ENCODE measurements at regions not wholly inside any gene's neighbourhood (a gene's known extent, or its start where the extent isn't known, plus 50 kb on each side); places are given as distances from the start of the nearest gene placed in this dataset.
"Not testable (repeated sequence)": the region's sequence is repeated elsewhere in the genome, so short reads cannot be mapped to it uniquely, and the experiment has no call there.

GRCh38 chr7:81887098-81888090 lies 117.5 kb upstream of the HGF start:
- no peak for DNase-seq (ENCODE audit: low spot score)
- Mint-ChIP-seq H3K27ac (no peak overlapping the region), H3K27me3 (no peaks in the 10 kb centered on the region), H3K36me3 (peaks cover 12% of the 10 kb centered on the region), H3K4me3 (no peak overlapping the region), H3K4me1 (ENCODE audit: low read depth in 2 of 2) (no peaks in the 10 kb centered on the region), H3K9me3 (peaks cover 16% of the 10 kb centered on the region)
- no peak for ATAC-seq

- no peak overlapping the region for H3K4me3 Mint-ChIP-seq
- no peak for DNase-seq (ENCODE audit: low spot score)
- no peaks in the 10 kb centered on the region for H3K27me3 Mint-ChIP-seq
- H3K27ac Mint-ChIP-seq, result no peak overlapping the region
- peaks cover 12% of the 10 kb centered on the region for H3K9me3 Mint-ChIP-seq
- peaks cover 12% of the 10 kb centered on the region for H3K36me3 Mint-ChIP-seq
- no peaks in the 10 kb centered on the region for H3K4me1 Mint-ChIP-seq (ENCODE audit: low read depth in 2 of 2)
- no peak for ATAC-seq
These were observed 116.4 kb upstream of the HGF start for GRCh38 chr7:81886211-81886764.

GRCh38 chr7:81884817-81885216 lies 115.0 kb upstream of the HGF start:
- DNase-seq (ENCODE audit: low spot score), result no peak
- Mint-ChIP-seq H3K4me3 (no peak overlapping the region), H3K36me3 (peaks cover 11% of the 10 kb centered on the region), H3K27ac (no peak overlapping the region), H3K4me1 (ENCODE audit: low read depth in 2 of 2) (no peaks in the 10 kb centered on the region), H3K9me3 (peaks cover 15% of the 10 kb centered on the region), H3K27me3 (no peaks in the 10 kb centered on the region)
- no peak for ATAC-seq

GRCh38 chr7:81883801-81884393 lies 114.0 kb upstream of the HGF start:
- Mint-ChIP-seq H3K9me3 (peaks cover 15% of the 10 kb centered on the region), H3K4me1 (ENCODE audit: low read depth in 2 of 2) (no peaks in the 10 kb centered on the region), H3K27me3 (no peaks in the 10 kb centered on the region), H3K27ac (no peak overlapping the region), H3K4me3 (no peak overlapping the region), H3K36me3 (peaks cover 11% of the 10 kb centered on the region)
- DNase-seq (ENCODE audit: low spot score) (no peak), ATAC-seq (no peak)

GRCh38 chr7:81882086-81882485 lies 112.2 kb upstream of the HGF start:
- H3K4me1 Mint-ChIP-seq (ENCODE audit: low read depth in 2 of 2), result no peaks in the 10 kb centered on the region
- H3K9me3 Mint-ChIP-seq, result peaks cover 13% of the 10 kb centered on the region
- H3K27me3 Mint-ChIP-seq, result no peaks in the 10 kb centered on the region
- H3K4me3 Mint-ChIP-seq, result no peak overlapping the region
- DNase-seq (ENCODE audit: low spot score), result no peak
- peaks cover 11% of the 10 kb centered on the region for H3K36me3 Mint-ChIP-seq
- ATAC-seq, result no peak
- no peak overlapping the region for H3K27ac Mint-ChIP-seq

GRCh38 chr7:81877890-81878289 lies 108.0 kb upstream of the HGF start:
- Mint-ChIP-seq H3K4me3 (no peak overlapping the region), H3K9me3 (peaks cover 11% of the 10 kb centered on the region), H3K27me3 (no peaks in the 10 kb centered on the region), H3K27ac (no peak overlapping the region), H3K36me3 (peaks cover 6% of the 10 kb centered on the region), H3K4me1 (ENCODE audit: low read depth in 2 of 2) (no peaks in the 10 kb centered on the region)
- ATAC-seq (no peak), DNase-seq (ENCODE audit: low spot score) (no peak)

- Mint-ChIP-seq H3K27me3 (no peaks in the 10 kb centered on the region), H3K36me3 (peaks cover 13% of the 10 kb centered on the region), H3K9me3 (peaks cover 16% of the 10 kb centered on the region), H3K4me1 (ENCODE audit: low read depth in 2 of 2) (no peaks in the 10 kb centered on the region), H3K4me3 (no peak overlapping the region), H3K27ac (no peak overlapping the region)
- ATAC-seq (no peak), DNase-seq (ENCODE audit: low spot score) (no peak)
These were observed 103.7 kb upstream of the HGF start for GRCh38 chr7:81873559-81873958.

- H3K4me3 Mint-ChIP-seq, result no peak overlapping the region
- no peak for DNase-seq (ENCODE audit: low spot score)
- no peak overlapping the region for H3K27ac Mint-ChIP-seq
- no peaks in the 10 kb centered on the region for H3K4me1 Mint-ChIP-seq (ENCODE audit: low read depth in 2 of 2)
- H3K9me3 Mint-ChIP-seq, result peaks cover 18% of the 10 kb centered on the region
- no peaks in the 10 kb centered on the region for H3K27me3 Mint-ChIP-seq
- no peak for ATAC-seq
- peaks cover 13% of the 10 kb centered on the region for H3K36me3 Mint-ChIP-seq
These were observed 101.9 kb upstream of the HGF start for GRCh38 chr7:81871606-81872265.

GRCh38 chr7:81870608-81871007 lies 100.8 kb upstream of the HGF start:
- H3K27ac Mint-ChIP-seq, result no peak overlapping the region
- peaks cover 19% of the 10 kb centered on the region for H3K9me3 Mint-ChIP-seq
- no peaks in the 10 kb centered on the region for H3K27me3 Mint-ChIP-seq
- H3K4me3 Mint-ChIP-seq, result no peak overlapping the region
- ATAC-seq (no peak), DNase-seq (ENCODE audit: low spot score) (no peak)
- H3K4me1 Mint-ChIP-seq (ENCODE audit: low read depth in 2 of 2), result no peaks in the 10 kb centered on the region
- H3K36me3 Mint-ChIP-seq, result peaks cover 13% of the 10 kb centered on the region

GRCh38 chr7:81869670-81870069 lies 99.8 kb upstream of the HGF start:
- H3K27me3 Mint-ChIP-seq, result no peaks in the 10 kb centered on the region
- peaks cover 19% of the 10 kb centered on the region for H3K9me3 Mint-ChIP-seq
- H3K4me3 Mint-ChIP-seq, result no peak overlapping the region
- no peak overlapping the region for H3K27ac Mint-ChIP-seq
- no peaks in the 10 kb centered on the region for H3K4me1 Mint-ChIP-seq (ENCODE audit: low read depth in 2 of 2)
- ATAC-seq (no peak), DNase-seq (ENCODE audit: low spot score) (no peak)
- peaks cover 13% of the 10 kb centered on the region for H3K36me3 Mint-ChIP-seq

GRCh38 chr7:81865754-81866153 lies 95.9 kb upstream of the HGF start:
- DNase-seq (ENCODE audit: low spot score) (no peak), ATAC-seq (no peak)
- Mint-ChIP-seq H3K9me3 (peaks cover 15% of the 10 kb centered on the region), H3K4me3 (no peak overlapping the region), H3K4me1 (ENCODE audit: low read depth in 2 of 2) (no peaks in the 10 kb centered on the region), H3K27ac (no peak overlapping the region), H3K27me3 (no peaks in the 10 kb centered on the region), H3K36me3 (peaks cover 6% of the 10 kb centered on the region)

GRCh38 chr7:81859433-81859832 lies 89.6 kb upstream of the HGF start:
- H3K9me3 Mint-ChIP-seq, result peaks cover 8% of the 10 kb centered on the region
- DNase-seq (ENCODE audit: low spot score) (no peak), ATAC-seq (no peak)
- H3K36me3 Mint-ChIP-seq, result peaks cover 5% of the 10 kb centered on the region
- no peaks in the 10 kb centered on the region for H3K27me3 Mint-ChIP-seq
- no peaks in the 10 kb centered on the region for H3K4me1 Mint-ChIP-seq (ENCODE audit: low read depth in 2 of 2)
- H3K27ac Mint-ChIP-seq, result no peak overlapping the region
- no peak overlapping the region for H3K4me3 Mint-ChIP-seq

GRCh38 chr7:81858820-81859219 lies 89.0 kb upstream of the HGF start:
- not testable (repeated sequence) for H3K4me3 Mint-ChIP-seq; DNase-seq (ENCODE audit: low spot score); ATAC-seq; H3K36me3 Mint-ChIP-seq; H3K4me1 Mint-ChIP-seq (ENCODE audit: low read depth in 2 of 2); H3K9me3 Mint-ChIP-seq; H3K27me3 Mint-ChIP-seq; H3K27ac Mint-ChIP-seq

GRCh38 chr7:81857385-81857784 lies 87.5 kb upstream of the HGF start:
- peaks cover 12% of the 10 kb centered on the region for H3K9me3 Mint-ChIP-seq
- H3K4me3 Mint-ChIP-seq, result no peak overlapping the region
- DNase-seq (ENCODE audit: low spot score) (no peak), ATAC-seq (no peak)
- no peaks in the 10 kb centered on the region for H3K27me3 Mint-ChIP-seq
- H3K4me1 Mint-ChIP-seq (ENCODE audit: low read depth in 2 of 2), result no peaks in the 10 kb centered on the region
- H3K36me3 Mint-ChIP-seq, result peaks cover 5% of the 10 kb centered on the region
- no peak overlapping the region for H3K27ac Mint-ChIP-seq

All from natural killer cell treated with Interleukin-12 subunit alpha and Interleukin-12 subunit beta and Interleukin-15 and Interleukin-18, amount 100 ng/mL, for 72 hours (primary cell).